ENCODE measurements at regions not wholly inside any gene's neighbourhood (a gene's known extent, or its start where the extent isn't known, plus 50 kb on each side); places are given as distances from the start of the nearest gene placed in this dataset.
A peak's percentile ranks its signal among the peaks of the same experiment; 100 is the strongest.
"Not testable (repeated sequence)": the region's sequence is repeated elsewhere in the genome, so short reads cannot be mapped to it uniquely, and the experiment has no call there.

DNA sequence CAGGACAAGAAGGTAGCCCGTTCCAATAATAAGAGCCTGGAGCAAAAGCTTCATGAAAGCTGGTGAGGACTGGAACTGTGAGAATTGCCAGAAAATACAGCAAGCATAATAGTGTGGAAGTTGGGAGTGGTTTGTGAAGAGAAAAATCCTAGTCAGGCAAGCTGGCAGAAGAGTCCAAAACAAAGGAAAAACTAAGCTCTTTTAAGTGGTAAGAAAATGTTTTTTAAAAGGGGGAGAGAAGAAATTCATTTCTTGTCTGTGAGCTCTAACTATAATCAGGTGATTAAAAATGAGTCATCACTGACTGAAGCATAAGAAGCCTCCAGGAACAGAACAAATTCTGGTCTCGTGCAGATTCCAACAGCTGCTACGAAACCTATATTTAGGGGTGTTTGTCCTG lies 102.6 kb downstream of the CAAP1 start:
- FAIRE-seq (no peak), DNase-seq (ENCODE audit: low spot score) (no peak)

GRCh38 chr9:26786564-26786963 lies 106.0 kb downstream of the CAAP1 start:
- no peak for FAIRE-seq
- no peak for DNase-seq (ENCODE audit: low spot score)

DNA sequence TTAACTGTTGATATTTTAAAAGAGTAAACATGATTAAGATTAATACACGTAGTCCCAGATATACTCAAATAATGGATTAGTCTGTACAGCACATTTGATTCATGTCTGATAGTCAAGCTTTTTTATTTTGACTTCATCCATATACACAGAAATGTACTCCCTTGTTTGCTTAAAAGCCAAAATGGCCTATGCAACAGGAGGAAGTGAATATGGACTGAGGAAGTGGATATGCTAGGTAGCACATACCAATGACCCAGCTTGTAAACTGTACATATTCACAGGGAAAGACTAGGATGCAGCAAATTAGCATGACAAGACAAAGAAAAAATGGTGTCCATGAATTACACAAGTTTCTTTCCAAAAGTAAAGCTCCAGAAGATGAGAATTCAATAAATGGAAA lies 109.7 kb downstream of the CAAP1 start:
- DNase-seq (ENCODE audit: low spot score) (no peak), FAIRE-seq (no peak)

- FAIRE-seq, result no peak
- DNase-seq (ENCODE audit: low spot score), result no peak
Observed at GRCh38 chr9:26781906-26782305, 110.7 kb downstream of the CAAP1 start.

- not testable (repeated sequence) for DNase-seq (ENCODE audit: low spot score); FAIRE-seq
Observed at GRCh38 chr9:26780307-26780706, 112.3 kb downstream of the CAAP1 start.

DNA sequence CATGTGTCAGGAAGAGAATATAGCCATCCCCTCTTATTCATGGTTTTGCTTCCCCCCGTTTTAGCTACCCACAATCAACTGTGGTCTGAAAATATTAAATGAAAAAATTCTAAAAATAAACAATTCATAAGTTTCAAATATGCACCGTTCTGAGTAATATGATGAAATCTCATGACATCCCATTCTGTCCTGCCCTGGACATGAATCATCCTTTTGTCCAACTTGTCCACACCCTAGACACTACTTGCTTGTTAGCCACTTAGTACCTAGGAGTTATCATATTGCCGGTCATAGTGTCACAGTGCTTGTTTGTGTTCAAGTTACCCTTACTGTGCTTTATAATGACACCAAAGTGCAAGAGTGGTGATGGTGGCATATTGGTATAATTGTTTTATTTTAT lies 113.5 kb downstream of the CAAP1 start:
- no peak for DNase-seq (ENCODE audit: low spot score)

DNA sequence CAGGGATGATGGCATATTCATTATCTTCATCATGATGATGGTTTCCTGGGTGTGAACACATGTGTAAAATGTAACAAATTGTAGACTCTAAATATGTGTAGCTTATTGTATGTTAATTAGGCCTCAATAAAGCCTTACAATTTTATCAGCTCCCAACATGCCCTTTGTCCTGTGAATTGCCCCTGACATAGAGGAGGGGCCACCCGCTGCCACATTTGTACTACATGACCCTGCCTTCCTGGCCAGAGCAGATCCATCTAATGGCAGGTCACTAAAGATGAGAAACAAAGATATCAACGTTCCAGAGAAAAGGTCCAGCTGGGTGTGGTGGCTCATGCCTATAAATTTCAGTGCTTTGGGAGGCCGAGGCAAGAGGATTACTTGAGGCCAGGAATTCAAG lies 117.2 kb downstream of the CAAP1 start:
- FAIRE-seq (no peak), DNase-seq (ENCODE audit: low spot score) (no peak)

More for the DNA sequence above, 113.5 kb downstream of the CAAP1 start:
- no peak for FAIRE-seq

- FAIRE-seq, result no peak
- no peak for DNase-seq (ENCODE audit: low spot score)
Observed at GRCh38 chr9:26773056-26773455, 119.5 kb downstream of the CAAP1 start.

GRCh38 chr9:26770821-26771220 lies 121.8 kb downstream of the CAAP1 start:
- no peak for FAIRE-seq
- no peak for DNase-seq (ENCODE audit: low spot score)

GRCh38 chr9:26768145-26768544 lies 124.5 kb downstream of the CAAP1 start:
- DNase-seq (ENCODE audit: low spot score) (no peak), FAIRE-seq (no peak)

GRCh38 chr9:26760675-26761074 lies 131.9 kb downstream of the CAAP1 start:
- no peak for FAIRE-seq
- DNase-seq (ENCODE audit: low spot score), result no peak

DNA sequence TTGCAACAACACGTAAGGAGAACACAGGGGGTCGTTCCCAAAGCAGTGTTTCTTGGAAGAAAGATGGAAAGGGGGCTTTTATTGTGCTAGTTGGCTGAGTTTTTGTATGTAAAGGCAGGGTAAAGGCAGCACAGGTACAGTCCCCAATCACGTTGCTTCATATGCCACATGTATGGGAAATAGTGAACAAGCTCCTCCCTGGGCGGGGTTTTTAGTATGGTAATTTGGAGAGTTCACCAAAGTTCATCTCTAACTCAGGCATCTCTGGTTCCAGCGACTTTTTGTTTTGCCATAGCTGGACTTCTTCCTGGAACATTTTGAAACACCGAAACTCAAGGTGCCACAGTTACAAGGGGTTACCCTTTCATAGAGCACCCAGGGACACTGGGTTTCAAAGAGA lies 133.9 kb downstream of the CAAP1 start:
- FAIRE-seq, result no peak

DNA sequence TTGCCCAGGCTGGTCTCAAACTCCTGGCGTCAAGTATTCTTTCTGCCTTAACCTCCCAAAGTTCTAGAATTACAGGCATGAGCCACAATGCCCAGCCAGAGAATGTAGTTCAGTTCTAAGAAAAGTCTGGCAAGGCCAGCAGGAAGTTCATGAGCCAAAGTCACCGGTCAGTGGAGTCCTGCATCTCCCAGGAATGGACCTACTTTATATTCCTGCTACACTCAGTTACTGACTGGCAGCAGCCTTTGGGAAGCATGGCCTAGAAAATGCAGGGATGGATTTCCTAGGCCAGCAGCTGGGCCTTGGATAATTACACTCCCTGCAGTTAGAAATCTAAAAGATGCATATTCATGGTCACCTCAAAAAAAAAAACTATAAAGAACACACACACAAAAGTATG lies 135.7 kb downstream of the CAAP1 start:
- FAIRE-seq (no peak), DNase-seq (ENCODE audit: low spot score) (no peak)

More for the DNA sequence above, 133.9 kb downstream of the CAAP1 start:
- DNase-seq (ENCODE audit: low spot score), result no peak

GRCh38 chr9:26755476-26755875 lies 137.1 kb downstream of the CAAP1 start:
- DNase-seq (ENCODE audit: low spot score) (no peak), FAIRE-seq (no peak)

GRCh38 chr9:26754509-26755164 lies 138.0 kb downstream of the CAAP1 start:
- no peak for FAIRE-seq
- DNase-seq (ENCODE audit: low spot score), result no peak

DNA sequence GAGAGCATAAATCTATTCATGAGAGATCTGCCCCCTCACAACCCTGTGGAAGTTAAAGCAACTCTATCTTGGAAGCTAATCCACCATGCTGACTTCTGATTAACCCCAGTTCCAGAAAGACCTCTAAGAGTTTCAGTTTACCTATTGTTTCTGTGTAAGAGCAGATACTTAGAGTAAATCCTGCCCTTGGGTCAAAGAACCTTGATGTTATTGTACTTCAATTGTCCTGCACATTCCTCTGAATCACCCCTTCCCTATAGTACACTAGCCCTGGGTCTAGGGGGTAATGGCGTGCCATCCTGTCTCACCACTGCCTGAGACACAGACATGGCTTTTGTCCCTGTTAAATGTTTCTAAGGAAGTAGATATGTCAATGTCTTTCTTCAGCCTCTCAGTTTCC lies 138.6 kb downstream of the CAAP1 start:
- FAIRE-seq (no peak), DNase-seq (ENCODE audit: low spot score) (no peak)

DNA sequence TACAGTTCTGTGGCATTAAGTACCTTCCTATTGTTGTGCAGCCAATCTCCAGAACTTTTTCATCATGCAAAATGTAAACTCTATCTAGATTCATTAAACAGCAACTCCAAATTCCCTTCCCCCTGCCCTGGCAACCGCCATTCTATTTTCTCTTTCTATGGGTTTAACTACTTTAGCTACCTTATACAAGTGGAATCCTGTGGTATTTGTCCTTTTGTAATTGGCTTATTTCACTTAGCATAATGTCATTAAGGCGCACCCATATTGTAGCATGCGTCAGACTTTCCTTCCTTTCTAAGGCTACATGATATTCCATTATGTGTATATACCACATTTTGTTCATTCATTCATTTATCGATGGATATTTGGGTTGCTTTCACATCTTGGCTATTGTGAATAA lies 142.4 kb downstream of the CAAP1 start:
- no peak for DNase-seq (ENCODE audit: low spot score)
- FAIRE-seq, result no peak

- DNase-seq (ENCODE audit: low spot score) (no peak), FAIRE-seq (no peak)
Observed at GRCh38 chr9:26748449-26749058, 144.0 kb downstream of the CAAP1 start.

- FAIRE-seq (no peak), DNase-seq (ENCODE audit: low spot score) (no peak)
Observed at GRCh38 chr9:26747611-26748010, 145.0 kb downstream of the CAAP1 start.

GRCh38 chr9:26746357-26747072 lies 146.1 kb downstream of the CAAP1 start:
- FAIRE-seq (peak; percentile 80), DNase-seq (ENCODE audit: low spot score) (peak; percentile 55)

DNA sequence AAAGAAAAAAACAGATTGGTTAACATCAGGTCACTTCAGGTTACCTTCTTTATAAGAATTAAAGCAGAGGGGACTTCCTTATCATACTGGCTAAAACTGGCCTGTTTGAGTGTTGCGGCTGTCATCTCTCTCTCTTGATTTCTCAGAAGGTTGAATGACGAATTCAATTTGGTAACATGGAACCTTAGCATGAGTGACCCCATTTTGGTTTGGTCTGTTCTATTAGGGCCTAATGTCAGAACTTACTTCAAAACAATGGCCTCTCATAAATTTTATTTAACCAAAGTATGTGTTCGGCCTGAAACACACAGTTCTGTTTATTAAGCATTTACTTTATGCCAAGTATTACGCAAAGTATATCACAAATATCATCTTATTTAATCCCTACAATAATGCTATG lies 147.5 kb downstream of the CAAP1 start:
- FAIRE-seq (no peak), DNase-seq (ENCODE audit: low spot score) (no peak)

GRCh38 chr9:26744191-26744965 lies 148.2 kb downstream of the CAAP1 start:
- FAIRE-seq (peak; percentile 75), DNase-seq (ENCODE audit: low spot score) (peak; percentile 7)

Data from RCC 7860 (cell line).